Natural killer cell (primary cell): ENCODE measurements at regions not wholly inside any gene's neighbourhood (a gene's known extent, or its start where the extent isn't known, plus 50 kb on each side); places are given as distances from the start of the nearest gene placed in this dataset.

Source experiments
- ATAC-seq, 3 donors: fragments of 150-1000 bp in 2 of 3; fragments of 200-7000 bp in 1 of 3; cut with Tn5 transposase; 1 replicate in 1 of 3; 2 replicates in 2 of 3; pipeline ENCODE4 v1.10.0; 2021; ENCODE audit warnings: mild to moderate bottlenecking in 2 of 3, moderate library complexity in 2 of 3
- DNase-seq, 2 donors: peaks; one replicate each; pipeline versions ENCODE4 v3.0.0 to v3.0.0-alpha.2; 2013 to 2021; ENCODE audit warnings: mixed read lengths in 1 of 2
- H3K27ac ChIP-seq: one replicate; pipeline ENCODE4 v1.5.1; 2013; ENCODE audit warnings: mild to moderate bottlenecking, low read length
- H3K27me3 ChIP-seq: one replicate; pipeline ENCODE4 v1.6.1; 2013; ENCODE audit warnings: low read length; ENCODE audit not compliant: control insufficient read depth, insufficient read depth
- H3K36me3 ChIP-seq: one replicate; pipeline ENCODE4 v1.6.1; 2013; ENCODE audit warnings: low read length; ENCODE audit not compliant: control insufficient read depth, insufficient read depth
- H3K4me1 ChIP-seq: one replicate; pipeline ENCODE4 v1.6.1; 2013; ENCODE audit warnings: low read length; ENCODE audit not compliant: control insufficient read depth, insufficient read depth
- H3K4me3 ChIP-seq: one replicate; pipeline ENCODE4 v1.5.1; 2013; ENCODE audit warnings: low read length
- H3K9me3 ChIP-seq: one replicate; pipeline ENCODE4 v1.6.1; 2013; ENCODE audit warnings: low read length; ENCODE audit not compliant: control insufficient read depth, insufficient read depth
- H3K27ac Mint-ChIP-seq, 2 donors: one replicate each; pipeline ENCODE4 v1.8.0; 2022; ENCODE audit warnings: mild to moderate bottlenecking in 2 of 2, mixed read lengths in 2 of 2, moderate library complexity in 1 of 2
- H3K27me3 Mint-ChIP-seq, 2 donors: one replicate each; pipeline ENCODE4 v1.8.0; 2022; ENCODE audit warnings: low read depth in 2 of 2, mixed read lengths in 2 of 2
- H3K36me3 Mint-ChIP-seq: one replicate; pipeline ENCODE4 v1.8.0; 2022; ENCODE audit warnings: mixed read lengths
- H3K4me1 Mint-ChIP-seq, 2 donors: one replicate each; pipeline ENCODE4 v1.8.0; 2022; ENCODE audit warnings: mixed read lengths in 2 of 2
- H3K4me3 Mint-ChIP-seq: one replicate; pipeline ENCODE4 v1.8.0; 2022; ENCODE audit warnings: mild to moderate bottlenecking, moderate library complexity, mixed read lengths
- H3K9me3 Mint-ChIP-seq, 2 donors: one replicate each; pipeline ENCODE4 v1.8.0; 2022; ENCODE audit warnings: mixed read lengths in 2 of 2
- CTCF ChIP-seq: fragments of 200-600 bp; IDR thresholded peaks from one replicate; pipeline ENCODE4 v1.8.0; 2022; ENCODE audit warnings: antibody characterized with exemption
- WGBS: methylation state at CpG from one replicate; pipeline ENCODE4 v1.1.7; 2013; ENCODE audit warnings: missing lambda C conversion rate; ENCODE audit not compliant: insufficient coverage; 5-methylcytosine and 5-hydroxymethylcytosine counted together
- intact Hi-C: fragments of 100-400 bp; cut with micrococcal nuclease; formaldehyde crosslinking; loops from one replicate; pipeline ENCODE4 v1.14.2; 2022

GRCh38 chr15:91634179-91634578 lies 219.3 kb upstream of the SLCO3A1 start:
- Histone ChIP-seq H3K4me3 (no peak overlapping the region), H3K4me1 (no peaks in the 10 kb centered on the region), H3K36me3 (no peaks in the 10 kb centered on the region), H3K27me3 (no peaks in the 10 kb centered on the region), H3K9me3 (no peaks in the 10 kb centered on the region), H3K27ac (no peak overlapping the region)
- no peak for TF ChIP-seq CTCF
- 100% methylated on average over 3 of the region's 3 CpGs for WGBS
- Mint-ChIP-seq H3K27me3 (no peaks in the 10 kb centered on the region), H3K4me3 (no peak overlapping the region), H3K4me1 (no peaks in the 10 kb centered on the region), H3K27ac (no peak overlapping the region), H3K36me3 (peaks cover 7% of the 10 kb centered on the region), H3K9me3 (peaks cover 2% of the 10 kb centered on the region in 2 donors)
- no peak for ATAC-seq
- intact Hi-C loops = no loop called here
- DNase-seq = no peak

- no peak for TF ChIP-seq CTCF
- Mint-ChIP-seq H3K4me1 (no peaks in the 10 kb centered on the region), H3K4me3 (no peak overlapping the region), H3K27ac (no peak overlapping the region), H3K36me3 (peaks cover 7% of the 10 kb centered on the region), H3K27me3 (no peaks in the 10 kb centered on the region), H3K9me3 (peaks cover 2% of the 10 kb centered on the region in 2 donors)
- DNase-seq (no peak), ATAC-seq (no peak)
- no peaks in the 10 kb centered on the region for H3K9me3 ChIP-seq
- no peaks in the 10 kb centered on the region for H3K36me3 ChIP-seq
- intact Hi-C loops = no loop called here
- 59% methylated on average over 2 of the region's 2 CpGs for WGBS
- no peaks in the 10 kb centered on the region for H3K4me1 ChIP-seq
- no peak overlapping the region for H3K4me3 ChIP-seq
- no peaks in the 10 kb centered on the region for H3K27me3 ChIP-seq
- no peak overlapping the region for H3K27ac ChIP-seq
These were observed 218.4 kb upstream of the SLCO3A1 start for GRCh38 chr15:91635080-91635479.

- H3K27ac Mint-ChIP-seq = no peak overlapping the region
These were observed 217.9 kb upstream of the SLCO3A1 start for GRCh38 chr15:91635641-91636040.

More at GRCh38 chr15:91635641-91636040, 217.9 kb upstream of the SLCO3A1 start:
- H3K36me3 Mint-ChIP-seq = peaks cover 7% of the 10 kb centered on the region
- intact Hi-C loops = no loop called here
- H3K27ac ChIP-seq = no peak overlapping the region
- H3K9me3 Mint-ChIP-seq = peaks cover 4 to 5% of the 10 kb centered on the region in 2 donors
- no peak for ATAC-seq
- no peaks in the 10 kb centered on the region for H3K36me3 ChIP-seq
- no peaks in the 10 kb centered on the region for H3K4me1 Mint-ChIP-seq
- TF ChIP-seq CTCF = no peak
- H3K4me1 ChIP-seq = no peaks in the 10 kb centered on the region
- no peak for DNase-seq
- H3K9me3 ChIP-seq = no peaks in the 10 kb centered on the region
- WGBS = 100% methylated on average over 1 of the region's 1 CpG
- no peak overlapping the region for H3K4me3 Mint-ChIP-seq
- H3K4me3 ChIP-seq = no peak overlapping the region
- no peaks in the 10 kb centered on the region for H3K27me3 Mint-ChIP-seq
- H3K27me3 ChIP-seq = no peaks in the 10 kb centered on the region
